ENCODE measurements at regions not wholly inside any gene's neighbourhood (a gene's known extent, or its start where the extent isn't known, plus 50 kb on each side); places are given as distances from the start of the nearest gene placed in this dataset.

- no peaks in the 10 kb centered on the region for H3K79me2 ChIP-seq (ENCODE audit: insufficient read depth)
- ChIA-PET CTCF (no interaction called here), POLR2A (no interaction called here)
- H3K27me3 ChIP-seq (ENCODE audit: insufficient read depth) = no peaks in the 10 kb centered on the region
- no peaks in the 10 kb centered on the region for H4K20me1 ChIP-seq (ENCODE audit: insufficient read depth)
- H2AFZ ChIP-seq (ENCODE audit: low read depth) = no peak overlapping the region
- no peaks in the 10 kb centered on the region for H3K36me3 ChIP-seq (replicated peaks in 1 of 2; ENCODE audit: control insufficient read depth in 1 of 2, insufficient read depth in 2 of 2, low read length in 1 of 2)
- WGBS (ENCODE audit: low lambda C conversion rate) = 63% methylated on average over 5 of the region's 5 CpGs
- H3K27ac ChIP-seq (ENCODE audit: low read depth in 2 of 2, low read length in 1 of 2) = no peak overlapping the region
- no peak for DNase-seq
- no peaks in the 10 kb centered on the region for H3K9me2 ChIP-seq
- H3K9ac ChIP-seq = no peak overlapping the region
- no peaks in the 10 kb centered on the region for H3K4me1 ChIP-seq (ENCODE audit: control insufficient read depth in 1 of 2, insufficient read depth in 2 of 2, low read depth in 1 of 2, low read length in 1 of 2)
- H3K4me2 ChIP-seq = no peak overlapping the region
- no peaks in the 10 kb centered on the region for H3K9me3 ChIP-seq
- no peak overlapping the region for H3K4me3 ChIP-seq (ENCODE audit: low read depth in 2 of 2, low read length in 1 of 2)
- no peaks in the 10 kb centered on the region for H3F3A ChIP-seq (replicated peaks; ENCODE audit: insufficient read depth)
- TF ChIP-seq POLR2AphosphoS5 (IDR thresholded peaks at IDR 0.05; ENCODE audit: low read depth, low read length) (no peak), ZBTB33 (IDR thresholded peaks at IDR 0.05; ENCODE audit: borderline replicate concordance, low read depth) (no peak), USF2 (IDR thresholded peaks at IDR 0.05; ENCODE audit: borderline replicate concordance, low read depth, low read length) (no peak)
Observed at GRCh38 chr12:115062741-115063140, 378.8 kb upstream of the TBX3 start.

DNA sequence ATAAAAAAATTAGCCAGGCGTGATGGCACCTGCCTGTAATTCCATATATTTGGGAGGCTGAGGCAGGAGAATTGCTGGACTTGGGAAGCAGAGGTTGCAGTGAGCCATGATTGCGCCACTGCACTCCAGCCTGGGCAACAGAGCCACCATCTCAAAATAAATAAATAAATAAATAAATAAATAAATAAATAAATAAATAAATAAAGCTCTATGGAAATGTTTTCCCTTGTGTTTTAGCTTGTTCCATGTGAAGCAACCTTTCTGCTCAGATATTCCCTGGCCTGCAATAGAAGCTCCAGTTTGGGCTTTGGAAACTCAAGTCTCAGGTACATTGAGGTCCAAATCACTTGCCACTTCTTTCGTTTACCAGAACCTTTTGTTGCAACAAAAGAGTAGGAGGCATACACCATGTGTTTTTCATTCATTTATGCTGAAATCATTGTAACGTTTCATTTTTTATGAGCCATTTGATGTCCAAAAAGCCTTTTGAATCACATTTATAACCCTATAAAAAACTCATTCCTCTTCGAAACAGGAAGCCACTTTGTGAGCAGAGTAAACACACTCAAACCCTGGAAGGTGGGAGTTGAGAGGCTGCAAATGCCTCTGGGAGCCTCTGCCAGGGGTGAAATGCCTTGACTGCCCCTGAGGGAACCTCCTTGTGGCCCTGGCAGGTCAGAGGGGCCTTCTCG, 376.6 kb upstream of the TBX3 start:
- CTCF ChIA-PET = interaction anchor here (0.8 to 1.1 kb wide), 2 partner anchors 43 to 406 kb away, joined by 3 read pairs; no protein-coding TSS in a partner anchor

More for the DNA sequence above, 376.6 kb upstream of the TBX3 start:
- H3K9ac ChIP-seq = no peak overlapping the region
- 70% methylated on average over 6 of the region's 6 CpGs for WGBS (ENCODE audit: low lambda C conversion rate)
- no peak overlapping the region for H3K27ac ChIP-seq (ENCODE audit: low read depth in 2 of 2, low read length in 1 of 2)
- H3F3A ChIP-seq (replicated peaks; ENCODE audit: insufficient read depth) = no peaks in the 10 kb centered on the region
- no peaks in the 10 kb centered on the region for H3K79me2 ChIP-seq (ENCODE audit: insufficient read depth)
- no peaks in the 10 kb centered on the region for H3K4me1 ChIP-seq (ENCODE audit: control insufficient read depth in 1 of 2, insufficient read depth in 2 of 2, low read depth in 1 of 2, low read length in 1 of 2)
- POLR2A ChIA-PET = no interaction called here
- no peaks in the 10 kb centered on the region for H3K27me3 ChIP-seq (ENCODE audit: insufficient read depth)
- no peak overlapping the region for H3K4me2 ChIP-seq
- no peaks in the 10 kb centered on the region for H3K9me3 ChIP-seq
- H2AFZ ChIP-seq (ENCODE audit: low read depth) = no peak overlapping the region
- H3K36me3 ChIP-seq (replicated peaks in 1 of 2; ENCODE audit: control insufficient read depth in 1 of 2, insufficient read depth in 2 of 2, low read length in 1 of 2) = no peaks in the 10 kb centered on the region
- no peaks in the 10 kb centered on the region for H4K20me1 ChIP-seq (ENCODE audit: insufficient read depth)
- no peaks in the 10 kb centered on the region for H3K9me2 ChIP-seq
- TF ChIP-seq CHD2 (IDR thresholded peaks at IDR 0.05; ENCODE audit: low read length, partially characterized antibody) (no peak), TCF12 (IDR thresholded peaks at IDR 0.05) (no peak), FOXJ3 (CRISPR knock-in tag; IDR thresholded peaks at IDR 0.05) (no peak), USF2 (IDR thresholded peaks at IDR 0.05; ENCODE audit: borderline replicate concordance, low read depth, low read length) (no peak), TAF1 (IDR thresholded peaks at IDR 0.05; ENCODE audit: borderline replicate concordance, low read depth, low read length) (no peak), RCOR1 (IDR thresholded peaks at IDR 0.05; ENCODE audit: low read length) (no peak), PBX3 (IDR thresholded peaks at IDR 0.05) (no peak), YY1 (IDR thresholded peaks at IDR 0.05; ENCODE audit: low read depth) (no peak), ZBTB33 (IDR thresholded peaks at IDR 0.05; ENCODE audit: borderline replicate concordance, low read depth) (no peak), MXI1 (IDR thresholded peaks at IDR 0.05; ENCODE audit: low read depth, low read length) (no peak), TEAD4 (IDR thresholded peaks at IDR 0.05; ENCODE audit: borderline replicate concordance, insufficient read depth) (no peak), GABPA (IDR thresholded peaks at IDR 0.05; ENCODE audit: low read depth) (no peak)
- TF ChIP-seq, protein P1, sequence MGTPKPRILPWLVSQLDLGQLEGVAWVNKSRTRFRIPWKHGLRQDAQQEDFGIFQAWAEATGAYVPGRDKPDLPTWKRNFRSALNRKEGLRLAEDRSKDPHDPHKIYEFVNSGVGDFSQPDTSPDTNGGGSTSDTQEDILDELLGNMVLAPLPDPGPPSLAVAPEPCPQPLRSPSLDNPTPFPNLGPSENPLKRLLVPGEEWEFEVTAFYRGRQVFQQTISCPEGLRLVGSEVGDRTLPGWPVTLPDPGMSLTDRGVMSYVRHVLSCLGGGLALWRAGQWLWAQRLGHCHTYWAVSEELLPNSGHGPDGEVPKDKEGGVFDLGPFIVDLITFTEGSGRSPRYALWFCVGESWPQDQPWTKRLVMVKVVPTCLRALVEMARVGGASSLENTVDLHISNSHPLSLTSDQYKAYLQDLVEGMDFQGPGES (IDR thresholded peaks at IDR 0.05; ENCODE audit: low read depth, low read length) = no peak
- no peak for DNase-seq
- no peak overlapping the region for H3K4me3 ChIP-seq (ENCODE audit: low read depth in 2 of 2, low read length in 1 of 2)

Measured in SK-N-SH (cell line).